ENCODE measurements at regions not wholly inside any gene's neighbourhood (a gene's known extent, or its start where the extent isn't known, plus 50 kb on each side); places are given as distances from the start of the nearest gene placed in this dataset.

DNA sequence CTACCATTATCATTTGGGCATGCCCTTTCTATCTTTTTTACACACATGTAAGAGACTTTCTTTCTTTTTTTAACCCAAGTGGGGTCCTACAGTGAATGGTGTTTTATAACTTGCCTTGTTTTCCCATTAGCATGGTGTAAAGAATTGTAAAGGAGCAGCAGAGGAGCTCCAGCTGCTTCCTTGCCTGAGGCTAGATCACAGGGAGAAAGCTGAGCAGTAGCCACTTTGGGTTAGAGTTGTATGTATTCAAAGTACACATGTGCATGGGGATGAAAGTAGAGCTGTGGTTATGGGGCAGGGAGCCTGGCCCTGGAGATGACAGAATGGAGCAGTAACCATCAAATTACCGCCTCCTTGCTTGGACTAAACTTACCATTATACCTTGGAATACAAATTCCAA is 231.1 kb upstream of the PDZRN3 start:
- TF ChIP-seq, protein P1, sequence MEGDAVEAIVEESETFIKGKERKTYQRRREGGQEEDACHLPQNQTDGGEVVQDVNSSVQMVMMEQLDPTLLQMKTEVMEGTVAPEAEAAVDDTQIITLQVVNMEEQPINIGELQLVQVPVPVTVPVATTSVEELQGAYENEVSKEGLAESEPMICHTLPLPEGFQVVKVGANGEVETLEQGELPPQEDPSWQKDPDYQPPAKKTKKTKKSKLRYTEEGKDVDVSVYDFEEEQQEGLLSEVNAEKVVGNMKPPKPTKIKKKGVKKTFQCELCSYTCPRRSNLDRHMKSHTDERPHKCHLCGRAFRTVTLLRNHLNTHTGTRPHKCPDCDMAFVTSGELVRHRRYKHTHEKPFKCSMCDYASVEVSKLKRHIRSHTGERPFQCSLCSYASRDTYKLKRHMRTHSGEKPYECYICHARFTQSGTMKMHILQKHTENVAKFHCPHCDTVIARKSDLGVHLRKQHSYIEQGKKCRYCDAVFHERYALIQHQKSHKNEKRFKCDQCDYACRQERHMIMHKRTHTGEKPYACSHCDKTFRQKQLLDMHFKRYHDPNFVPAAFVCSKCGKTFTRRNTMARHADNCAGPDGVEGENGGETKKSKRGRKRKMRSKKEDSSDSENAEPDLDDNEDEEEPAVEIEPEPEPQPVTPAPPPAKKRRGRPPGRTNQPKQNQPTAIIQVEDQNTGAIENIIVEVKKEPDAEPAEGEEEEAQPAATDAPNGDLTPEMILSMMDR (IDR thresholded peaks at IDR 0.05; ENCODE audit: low read length): no peak
- TF ChIP-seq EZH2 (optimal IDR thresholded peaks at IDR 0.05; ENCODE audit: low read depth, low read length): no peak
